Breast epithelium (tissue), 4 donors: ENCODE measurements at regions not wholly inside any gene's neighbourhood (a gene's known extent, or its start where the extent isn't known, plus 50 kb on each side); places are given as distances from the start of the nearest gene placed in this dataset.
"Not testable (repeated sequence)": the region's sequence is repeated elsewhere in the genome, so short reads cannot be mapped to it uniquely, and the experiment has no call there.

Experiments
- DNase-seq, 2 donors: peaks; one replicate each; pipeline ENCODE4 v3.0.0-alpha.2; 2019; ENCODE audit warnings: low spot score in 2 of 2
- H3K27ac ChIP-seq, 2 donors: fragments of 200-600 bp; sonication (generic) in 1 of 2; one replicate each; pipeline ENCODE4 v1.5.1; 2016 to 2019; ENCODE audit warnings: mild to moderate bottlenecking in 1 of 2
- H3K27me3 ChIP-seq, 2 donors: fragments of 200-600 bp; sonication (generic) in 1 of 2; one replicate each; pipeline versions ENCODE4 v1.5.1 to v1.6.0; 2017 to 2019; ENCODE audit warnings: control low read depth in 1 of 2, mild to moderate bottlenecking in 1 of 2
- H3K36me3 ChIP-seq: fragments of 200-600 bp; one replicate; pipeline ENCODE4 v1.5.1; 2019
- H3K4me1 ChIP-seq, 2 donors: fragments of 200-600 bp; sonication (generic); one replicate each; pipeline ENCODE4 v1.5.1; 2016 to 2019; ENCODE audit warnings: control low read depth in 1 of 2
- H3K4me3 ChIP-seq, 3 donors: fragments of 200-600 bp; sonication (generic); 1 replicate in 2 of 3; 2 replicates in 1 of 3; pipeline ENCODE4 v1.5.1; 2016 to 2019; ENCODE audit warnings: mild to moderate bottlenecking in 3 of 3, moderate library complexity in 2 of 3
- H3K9me3 ChIP-seq, 2 donors: fragments of 200-600 bp; sonication (generic) in 1 of 2; one replicate each; pipeline ENCODE4 v1.5.1; 2016 to 2019; ENCODE audit warnings: control low read depth in 1 of 2
- CTCF ChIP-seq, 3 donors: fragments of 450-650 bp; IDR thresholded peaks; one replicate each; pipeline ENCODE4 v1.5.1; 2016 to 2017; ENCODE audit warnings: antibody characterized with exemption in 3 of 3, mild to moderate bottlenecking in 3 of 3, moderate library complexity in 3 of 3
- POLR2A ChIP-seq: fragments of 450-650 bp; IDR thresholded peaks from one replicate; pipeline ENCODE4 v1.6.1; 2016; ENCODE audit warnings: antibody characterized with exemption, mild to moderate bottlenecking, moderate library complexity
- POLR2AphosphoS5 ChIP-seq, 3 donors: sonication (generic); formaldehyde crosslinking; IDR thresholded peaks; one replicate each; pipeline ENCODE4 v1.6.1; 2017; ENCODE audit warnings: antibody characterized with exemption in 3 of 3
- intact Hi-C: fragments of 100-400 bp; cut with DNase I; formaldehyde crosslinking; loops from one replicate; pipeline ENCODE4 v1.15.1; 2023; ENCODE audit warnings: low total_unique reads

GRCh38 chr3:26114851-26115250 lies 325.0 kb downstream of the OXSM start:
- Histone ChIP-seq H3K27me3 (no peaks in the 10 kb centered on the region), H3K4me3 (no peak overlapping the region), H3K4me1 (no peaks in the 10 kb centered on the region), H3K9me3 (no peaks in the 10 kb centered on the region), H3K27ac (no peak overlapping the region), H3K36me3 (no peaks in the 10 kb centered on the region)
- DNase-seq = no peak
- TF ChIP-seq CTCF (IDR thresholded peaks at IDR 0.05) = no peak
- TF ChIP-seq POLR2A = no peak
- TF ChIP-seq POLR2AphosphoS5 (IDR thresholded peaks at IDR 0.05) = no peak
- intact Hi-C loops = loop anchor here (5.0 kb wide), 1 partner anchor 247 kb away; no protein-coding TSS in a partner anchor

GRCh38 chr3:26118165-26118564 lies 328.3 kb downstream of the OXSM start:
- no peak overlapping the region for H3K27ac ChIP-seq
- no peak for DNase-seq
- H3K4me1 ChIP-seq = no peaks in the 10 kb centered on the region
- H3K4me3 ChIP-seq = no peak overlapping the region
- intact Hi-C loops = no loop called here
- H3K27me3 ChIP-seq = no peaks in the 10 kb centered on the region
- TF ChIP-seq POLR2A (no peak), POLR2AphosphoS5 (IDR thresholded peaks at IDR 0.05) (no peak), CTCF (IDR thresholded peaks at IDR 0.05) (no peak)
- H3K9me3 ChIP-seq = no peaks in the 10 kb centered on the region
- H3K36me3 ChIP-seq = no peaks in the 10 kb centered on the region

GRCh38 chr3:26132942-26133341 lies 343.1 kb downstream of the OXSM start:
- peaks cover 0 to 3% of the 10 kb centered on the region in 2 donors for H3K9me3 ChIP-seq
- no peak overlapping the region for H3K27ac ChIP-seq
- no peak for DNase-seq
- TF ChIP-seq POLR2A (no peak), CTCF (IDR thresholded peaks at IDR 0.05) (no peak), POLR2AphosphoS5 (IDR thresholded peaks at IDR 0.05) (no peak)
- no peaks in the 10 kb centered on the region for H3K27me3 ChIP-seq
- intact Hi-C loops = no loop called here
- H3K36me3 ChIP-seq = no peaks in the 10 kb centered on the region
- no peaks in the 10 kb centered on the region for H3K4me1 ChIP-seq
- H3K4me3 ChIP-seq = no peak overlapping the region

- intact Hi-C loops = no loop called here
- Histone ChIP-seq H3K27ac (no peak overlapping the region), H3K9me3 (peaks cover 9 to 23% of the 10 kb centered on the region in 2 donors), H3K4me1 (no peaks in the 10 kb centered on the region), H3K4me3 (no peak overlapping the region), H3K27me3 (no peaks in the 10 kb centered on the region), H3K36me3 (no peaks in the 10 kb centered on the region)
- no peak for DNase-seq
- no peak for TF ChIP-seq POLR2AphosphoS5 (IDR thresholded peaks at IDR 0.05)
- no peak for TF ChIP-seq CTCF (IDR thresholded peaks at IDR 0.05)
Observed at GRCh38 chr3:26141296-26141695, 351.4 kb downstream of the OXSM start.

- no peaks in the 10 kb centered on the region for H3K9me3 ChIP-seq
- intact Hi-C loops = no loop called here
- no peaks in the 10 kb centered on the region for H3K4me1 ChIP-seq
- H3K4me3 ChIP-seq = no peak overlapping the region
- no peaks in the 10 kb centered on the region for H3K27me3 ChIP-seq
- H3K36me3 ChIP-seq = no peaks in the 10 kb centered on the region
- no peak for TF ChIP-seq POLR2A
- TF ChIP-seq POLR2AphosphoS5 (IDR thresholded peaks at IDR 0.05) = no peak
- no peak for DNase-seq
- no peak overlapping the region for H3K27ac ChIP-seq
Observed at GRCh38 chr3:26145769-26146168, 355.9 kb downstream of the OXSM start.

GRCh38 chr3:26157428-26157827 lies 367.5 kb downstream of the OXSM start:
- H3K27ac ChIP-seq, H3K4me1 ChIP-seq, H3K9me3 ChIP-seq, H3K36me3 ChIP-seq, H3K4me3 ChIP-seq, H3K27me3 ChIP-seq, DNase-seq, intact Hi-C loops: not testable (repeated sequence)
